HG03575 (cell line): ENCODE measurements at regions not wholly inside any gene's neighbourhood (a gene's known extent, or its start where the extent isn't known, plus 50 kb on each side); places are given as distances from the start of the nearest gene placed in this dataset.

Source experiments
- ATAC-seq: cut with Tn5 transposase; IDR thresholded peaks from one replicate; pipeline ENCODE4 v1.9.1; 2021; ENCODE audit not compliant: unreplicated experiment, insufficient number of reproducible peaks, low FRiP score; ENCODE audit errors: extremely low read depth

- ATAC-seq: no peak
Measured at GRCh38 chr18:28801876-28802275, 624.9 kb upstream of the CDH2 start.

- ATAC-seq: no peak
Measured at GRCh38 chr18:28794459-28795245, 617.7 kb upstream of the CDH2 start.

GRCh38 chr18:28793901-28794300 lies 617.0 kb upstream of the CDH2 start:
- no peak for ATAC-seq

GRCh38 chr18:28792404-28793086 lies 615.6 kb upstream of the CDH2 start:
- ATAC-seq: no peak

- no peak for ATAC-seq
Measured at GRCh38 chr18:28791101-28791500, 614.2 kb upstream of the CDH2 start.

GRCh38 chr18:28789502-28789901 lies 612.6 kb upstream of the CDH2 start:
- no peak for ATAC-seq

GRCh38 chr18:28786926-28787325 lies 610.0 kb upstream of the CDH2 start:
- ATAC-seq: no peak

GRCh38 chr18:28781616-28782362 lies 604.9 kb upstream of the CDH2 start:
- no peak for ATAC-seq

- ATAC-seq: no peak
Measured at GRCh38 chr18:28778706-28779105, 601.8 kb upstream of the CDH2 start.

- ATAC-seq: no peak
Measured at GRCh38 chr18:28777756-28778155, 600.8 kb upstream of the CDH2 start.

GRCh38 chr18:28771849-28772248 lies 594.9 kb upstream of the CDH2 start:
- ATAC-seq: no peak

- no peak for ATAC-seq
Measured at GRCh38 chr18:28768791-28769768, 592.1 kb upstream of the CDH2 start.

GRCh38 chr18:28767727-28768211 lies 590.8 kb upstream of the CDH2 start:
- no peak for ATAC-seq

- no peak for ATAC-seq
Measured at GRCh38 chr18:28767201-28767600, 590.3 kb upstream of the CDH2 start.

GRCh38 chr18:28766721-28767120 lies 589.8 kb upstream of the CDH2 start:
- no peak for ATAC-seq

- ATAC-seq: no peak
Measured at GRCh38 chr18:28766027-28766426, 589.1 kb upstream of the CDH2 start.

- no peak for ATAC-seq
Measured at GRCh38 chr18:28760299-28760698, 583.4 kb upstream of the CDH2 start.

GRCh38 chr18:28757466-28758008 lies 580.6 kb upstream of the CDH2 start:
- no peak for ATAC-seq
